Neuron (in vitro differentiated cells): ENCODE measurements at regions not wholly inside any gene's neighbourhood (a gene's known extent, or its start where the extent isn't known, plus 50 kb on each side); places are given as distances from the start of the nearest gene placed in this dataset.

ENCODE experiments used
- H2AFZ ChIP-seq: one replicate; pipeline ENCODE4 v1.6.1; 2013; ENCODE audit warnings: low read depth, mild to moderate bottlenecking, inconsistent platforms, low read length, moderate library complexity
- H3K27me3 ChIP-seq: one replicate; pipeline ENCODE4 v1.6.1; 2013; ENCODE audit warnings: low read length; ENCODE audit not compliant: insufficient read depth
- H3K36me3 ChIP-seq: one replicate; pipeline ENCODE4 v1.6.1; 2013; ENCODE audit warnings: low read length; ENCODE audit not compliant: insufficient read depth
- H3K4me1 ChIP-seq: one replicate; pipeline ENCODE4 v1.6.1; 2013; ENCODE audit warnings: low read length; ENCODE audit not compliant: insufficient read depth
- H3K4me3 ChIP-seq: 2 replicates; pipeline ENCODE4 v1.5.1; 2013; ENCODE audit warnings: mild to moderate bottlenecking, low read length, moderate library complexity
- H3K9me3 ChIP-seq: one replicate; pipeline ENCODE4 v1.6.1; 2013; ENCODE audit warnings: low read length

DNA sequence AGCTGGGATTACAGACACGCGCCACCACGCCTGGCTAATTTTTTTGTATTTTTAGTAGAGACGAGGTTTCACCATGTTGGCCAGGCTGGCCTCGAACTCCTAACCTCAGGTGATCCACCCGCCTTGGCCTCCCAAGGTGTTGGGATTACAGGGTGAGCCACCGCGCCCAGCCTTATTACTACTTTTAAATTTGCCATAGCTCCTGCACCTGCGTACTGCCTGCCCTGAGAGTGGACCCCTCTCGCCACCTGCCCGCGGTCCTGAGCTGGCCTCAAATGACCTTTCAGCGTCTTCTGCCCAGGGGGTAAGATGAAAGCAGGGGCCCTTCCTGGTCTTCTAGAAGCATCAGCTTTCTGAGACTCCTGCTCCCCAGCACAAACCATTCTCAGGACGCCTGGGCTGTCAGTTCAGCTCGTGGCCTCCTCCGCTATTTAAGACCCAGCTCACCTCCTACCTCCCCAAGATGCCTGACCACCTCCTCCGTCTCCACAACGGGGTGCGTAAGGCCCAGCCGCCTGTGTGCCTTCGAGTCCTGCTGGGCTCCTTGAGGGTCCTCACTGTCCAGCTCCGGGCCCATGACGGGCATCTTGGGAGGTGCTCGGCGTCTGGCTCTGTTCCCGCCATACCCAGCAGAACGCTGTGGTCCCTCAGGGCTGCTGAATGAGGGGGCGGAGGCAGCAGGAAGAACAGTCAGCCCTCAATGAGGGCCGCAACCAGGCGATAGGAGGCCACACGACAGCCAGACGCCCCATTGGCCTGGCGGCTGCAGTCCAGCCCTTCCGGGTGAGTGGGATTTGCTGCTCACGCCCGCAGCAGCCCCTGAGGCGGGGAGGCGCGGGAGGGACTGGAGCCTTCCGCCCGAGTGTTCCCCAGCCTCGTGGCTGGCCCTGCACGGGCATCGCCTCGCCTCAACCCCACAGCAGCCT, 266.6 kb downstream of the TFCP2L1 start:
- Histone ChIP-seq H3K36me3 (no peaks in the 10 kb centered on the region), H3K4me1 (peaks cover 4% of the 10 kb centered on the region), H2AFZ (peak overlapping the region; percentile 18), H3K9me3 (no peaks in the 10 kb centered on the region), H3K4me3 (no peak overlapping the region), H3K27me3 (no peaks in the 10 kb centered on the region)

DNA sequence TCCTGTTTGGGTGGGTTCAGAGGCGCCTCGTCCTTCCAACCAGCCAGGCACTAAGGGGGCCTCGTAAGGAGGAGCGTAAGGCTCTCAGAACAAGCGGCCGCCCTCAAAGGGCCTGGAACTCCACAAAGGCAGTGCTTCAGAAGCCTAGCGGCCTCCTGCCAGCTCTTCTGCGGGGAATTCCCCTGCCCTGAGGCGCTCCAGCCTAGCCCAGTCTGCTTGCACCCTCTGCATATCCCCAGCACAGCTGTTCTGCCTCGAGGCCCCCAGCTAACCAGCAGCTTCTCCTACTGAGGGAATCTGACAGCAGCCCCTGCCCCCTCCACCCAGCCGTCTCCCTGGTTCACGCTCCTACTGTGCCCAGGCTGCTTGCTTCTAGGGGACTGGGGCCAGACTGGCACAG, 265.9 kb downstream of the TFCP2L1 start:
- Histone ChIP-seq H3K9me3 (peaks cover 1% of the 10 kb centered on the region), H3K36me3 (no peaks in the 10 kb centered on the region), H3K4me3 (no peak overlapping the region), H2AFZ (peak overlapping the region; percentile 18), H3K4me1 (peaks cover 4% of the 10 kb centered on the region), H3K27me3 (no peaks in the 10 kb centered on the region)

DNA sequence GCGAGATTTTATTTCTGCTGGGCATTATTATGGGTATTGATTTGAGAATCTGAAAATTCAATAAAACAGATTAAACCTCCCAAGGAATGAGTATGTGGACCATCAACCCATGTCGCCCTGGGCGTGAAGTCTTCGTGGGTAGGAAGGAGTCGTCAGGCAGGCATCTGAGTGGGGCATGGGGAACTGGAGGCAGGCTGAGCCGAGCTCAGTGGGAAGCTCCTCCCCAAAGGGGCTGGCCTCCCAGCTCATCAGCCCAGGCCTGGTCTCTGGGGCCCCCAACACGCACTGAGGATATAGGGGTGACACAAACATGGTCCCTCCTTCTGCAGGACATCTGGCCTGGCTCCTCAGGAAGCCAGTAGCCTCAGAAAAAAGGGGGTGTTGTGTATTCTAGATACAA, 265.2 kb downstream of the TFCP2L1 start:
- no peak overlapping the region for H2AFZ ChIP-seq
- H3K4me1 ChIP-seq, result peaks cover 4% of the 10 kb centered on the region
- H3K36me3 ChIP-seq, result no peaks in the 10 kb centered on the region
- H3K9me3 ChIP-seq, result peaks cover 2% of the 10 kb centered on the region
- no peaks in the 10 kb centered on the region for H3K27me3 ChIP-seq
- H3K4me3 ChIP-seq, result no peak overlapping the region

DNA sequence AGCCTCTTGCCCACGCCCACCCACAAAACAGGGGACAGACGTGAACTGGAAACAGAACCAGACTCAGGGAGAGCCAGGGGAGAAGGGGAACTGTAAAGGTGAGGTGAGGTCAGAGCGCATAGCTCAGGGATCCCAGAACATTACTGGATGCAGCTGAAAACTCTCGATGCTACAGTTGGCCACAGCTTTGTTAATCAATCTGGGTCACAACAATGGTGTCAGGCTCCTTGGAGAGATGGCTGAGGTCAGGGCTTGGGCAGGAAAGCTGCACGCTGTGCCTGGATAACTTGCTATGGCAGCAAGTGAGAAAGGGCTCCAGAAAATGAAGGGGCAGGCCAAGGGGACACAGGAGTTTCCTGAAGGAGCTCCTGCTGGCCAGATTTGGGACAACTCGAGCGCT, 263.3 kb downstream of the TFCP2L1 start:
- H3K9me3 ChIP-seq, result peaks cover 2% of the 10 kb centered on the region
- H3K36me3 ChIP-seq, result no peaks in the 10 kb centered on the region
- no peak overlapping the region for H2AFZ ChIP-seq
- H3K4me1 ChIP-seq, result peaks cover 4% of the 10 kb centered on the region
- no peak overlapping the region for H3K4me3 ChIP-seq
- no peaks in the 10 kb centered on the region for H3K27me3 ChIP-seq

DNA sequence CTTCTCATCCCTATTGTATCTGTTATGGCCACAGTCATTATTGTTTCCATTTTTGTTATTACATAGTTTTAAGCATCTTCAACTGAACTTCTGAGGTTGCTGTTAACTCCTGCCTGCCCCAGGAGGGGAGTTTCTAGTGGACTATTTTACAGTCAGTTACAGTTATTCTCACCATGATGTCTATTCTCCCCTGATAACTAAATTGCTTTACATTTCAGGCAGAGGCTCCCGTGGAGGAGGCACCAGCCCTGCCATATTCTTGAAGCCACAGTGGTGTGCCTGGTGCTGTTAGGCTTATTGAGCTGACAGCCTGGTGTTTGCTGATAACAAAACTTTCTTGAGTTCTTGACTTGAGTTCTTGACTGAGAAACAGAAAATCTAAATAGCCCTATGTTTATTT, 256.4 kb downstream of the TFCP2L1 start:
- Histone ChIP-seq H3K36me3 (no peaks in the 10 kb centered on the region), H3K27me3 (no peaks in the 10 kb centered on the region), H3K4me1 (no peaks in the 10 kb centered on the region), H3K9me3 (peaks cover 2% of the 10 kb centered on the region), H3K4me3 (no peak overlapping the region), H2AFZ (no peak overlapping the region)

DNA sequence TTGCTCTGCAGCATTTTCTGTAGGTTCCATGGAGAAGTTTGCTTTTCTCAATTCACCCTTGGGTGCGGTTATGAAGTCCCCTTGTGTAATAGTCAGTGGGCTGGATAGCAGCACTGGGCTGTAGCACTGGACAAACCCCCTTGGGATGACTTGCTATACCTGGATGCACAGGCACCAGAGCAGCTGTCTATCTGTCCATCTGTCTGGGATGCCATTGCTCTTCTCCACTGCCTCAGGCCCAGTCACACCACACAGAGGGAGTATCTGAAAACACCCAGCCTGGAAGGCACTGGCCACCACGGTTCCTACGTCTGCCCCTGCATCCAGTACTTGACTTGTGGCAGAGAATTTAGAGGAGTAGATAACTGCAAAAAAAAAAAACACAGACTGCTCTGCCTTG, 254.5 kb downstream of the TFCP2L1 start:
- Histone ChIP-seq H3K36me3 (no peaks in the 10 kb centered on the region), H3K9me3 (no peaks in the 10 kb centered on the region), H3K4me3 (no peak overlapping the region), H3K4me1 (no peaks in the 10 kb centered on the region), H2AFZ (no peak overlapping the region), H3K27me3 (peaks cover 2% of the 10 kb centered on the region)

DNA sequence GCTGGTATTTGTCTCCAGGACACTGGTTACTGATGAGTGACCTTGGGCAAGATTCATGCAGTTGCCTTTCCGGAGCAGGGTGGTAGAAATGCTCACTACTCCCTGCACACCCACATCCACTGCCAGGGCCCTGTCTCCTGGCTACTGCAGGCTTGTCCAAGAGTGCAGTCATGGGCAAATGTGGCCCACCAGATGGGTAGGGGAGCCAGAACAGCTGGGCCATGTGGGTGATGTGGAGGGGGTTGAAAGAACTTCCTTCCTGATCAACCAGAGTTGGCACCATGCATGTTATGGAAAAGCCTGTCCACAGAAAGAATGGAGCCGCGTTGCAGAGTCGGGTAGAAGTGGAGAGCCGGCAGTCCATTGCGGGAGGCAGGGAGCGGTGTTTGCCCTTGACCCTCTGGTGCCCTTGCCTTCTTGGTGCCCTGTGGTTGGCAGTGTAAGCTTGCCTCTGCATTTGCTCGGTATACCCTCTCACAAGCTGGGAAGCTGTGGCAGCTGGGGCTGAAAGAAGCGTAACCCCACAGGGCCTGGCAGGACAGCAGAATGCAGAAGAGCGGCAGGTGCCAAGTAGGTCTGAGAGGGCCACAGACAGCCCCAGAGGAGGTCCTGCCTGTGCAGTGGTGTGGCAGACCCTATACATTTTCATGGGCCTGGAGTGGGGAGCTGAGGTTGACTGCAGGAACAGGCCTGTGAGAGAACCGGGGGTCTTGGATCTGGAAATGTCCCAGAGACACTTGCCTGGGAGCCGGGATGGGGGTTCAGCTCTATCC, 253.2 kb downstream of the TFCP2L1 start:
- Histone ChIP-seq H3K4me3 (no peak overlapping the region), H3K4me1 (no peaks in the 10 kb centered on the region), H3K36me3 (no peaks in the 10 kb centered on the region), H2AFZ (no peak overlapping the region), H3K9me3 (no peaks in the 10 kb centered on the region), H3K27me3 (peaks cover 2% of the 10 kb centered on the region)

DNA sequence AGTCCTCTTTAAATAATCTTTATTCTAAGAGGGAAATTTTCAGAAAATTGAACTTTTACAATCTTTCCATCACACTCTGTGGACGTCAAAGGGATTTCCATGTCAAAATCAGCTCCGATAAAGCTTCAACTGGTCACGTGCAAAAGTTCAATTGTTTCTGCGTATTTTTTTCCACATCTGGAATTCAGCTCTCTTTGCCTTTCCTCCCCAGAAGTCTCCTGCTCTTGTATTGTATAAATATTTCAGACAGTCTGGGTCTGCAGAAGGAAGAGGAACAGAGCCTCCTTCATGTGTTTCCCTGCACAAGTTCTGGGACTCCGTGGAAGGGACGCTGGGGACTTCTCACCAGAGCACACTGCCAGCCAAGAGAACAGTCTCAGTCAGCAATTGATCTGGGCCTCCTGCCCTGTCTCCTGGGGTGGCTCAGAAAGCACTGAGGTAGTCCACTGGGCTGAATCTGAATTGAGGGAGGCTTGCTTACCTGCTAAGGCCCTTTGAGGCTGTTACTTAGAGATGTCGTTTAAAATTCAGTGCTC, 251.5 kb downstream of the TFCP2L1 start:
- no peak overlapping the region for H2AFZ ChIP-seq
- H3K36me3 ChIP-seq, result no peaks in the 10 kb centered on the region
- no peaks in the 10 kb centered on the region for H3K9me3 ChIP-seq
- H3K27me3 ChIP-seq, result peaks cover 2% of the 10 kb centered on the region
- no peak overlapping the region for H3K4me3 ChIP-seq
- no peaks in the 10 kb centered on the region for H3K4me1 ChIP-seq

DNA sequence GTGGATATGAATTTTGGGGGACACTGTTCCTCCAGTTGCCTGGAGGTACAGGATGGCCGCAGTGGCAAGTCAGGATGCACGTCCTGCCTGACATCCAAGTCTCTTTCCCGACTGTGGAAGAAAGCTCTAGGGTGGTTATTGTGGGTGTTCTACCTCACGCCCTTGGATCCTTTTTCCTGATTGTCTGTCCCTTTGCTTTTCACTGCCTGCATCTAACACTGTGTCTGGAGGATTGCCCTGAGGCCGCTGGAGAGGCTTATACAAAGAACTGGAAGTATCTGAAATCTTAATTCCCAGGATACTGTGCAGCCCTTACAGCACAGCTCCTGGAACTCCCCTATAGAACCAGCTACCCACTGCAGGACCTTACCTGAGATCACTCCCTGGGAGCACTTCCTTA, 250.5 kb downstream of the TFCP2L1 start:
- H3K36me3 ChIP-seq, result no peaks in the 10 kb centered on the region
- H3K27me3 ChIP-seq, result peaks cover 2% of the 10 kb centered on the region
- no peaks in the 10 kb centered on the region for H3K9me3 ChIP-seq
- no peaks in the 10 kb centered on the region for H3K4me1 ChIP-seq
- H2AFZ ChIP-seq, result no peak overlapping the region
- H3K4me3 ChIP-seq, result no peak overlapping the region

DNA sequence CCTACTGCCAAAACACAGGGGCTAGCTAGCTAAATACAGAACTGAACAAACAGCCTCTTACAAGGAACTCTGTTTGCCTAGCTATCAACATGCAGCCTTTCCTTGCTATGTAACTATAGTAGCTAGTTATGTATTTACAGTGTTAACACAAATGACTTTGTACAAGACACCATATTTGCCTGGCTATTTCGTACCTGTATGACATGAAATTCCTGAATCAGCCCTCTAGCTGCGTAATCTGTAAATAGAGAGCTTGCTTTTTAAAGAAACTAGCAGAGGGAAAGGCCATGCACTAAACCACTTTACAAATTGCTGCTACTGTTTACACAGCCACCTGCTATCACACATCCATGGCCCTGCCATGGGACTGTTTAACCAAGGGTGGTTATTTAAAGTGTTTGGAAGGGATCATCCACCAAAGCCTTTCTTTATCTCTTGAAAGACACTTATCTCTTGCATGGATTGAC, 248.7 kb downstream of the TFCP2L1 start:
- no peaks in the 10 kb centered on the region for H3K4me1 ChIP-seq
- H2AFZ ChIP-seq, result no peak overlapping the region
- no peaks in the 10 kb centered on the region for H3K9me3 ChIP-seq
- peaks cover 2% of the 10 kb centered on the region for H3K27me3 ChIP-seq
- H3K36me3 ChIP-seq, result no peaks in the 10 kb centered on the region
- no peak overlapping the region for H3K4me3 ChIP-seq

DNA sequence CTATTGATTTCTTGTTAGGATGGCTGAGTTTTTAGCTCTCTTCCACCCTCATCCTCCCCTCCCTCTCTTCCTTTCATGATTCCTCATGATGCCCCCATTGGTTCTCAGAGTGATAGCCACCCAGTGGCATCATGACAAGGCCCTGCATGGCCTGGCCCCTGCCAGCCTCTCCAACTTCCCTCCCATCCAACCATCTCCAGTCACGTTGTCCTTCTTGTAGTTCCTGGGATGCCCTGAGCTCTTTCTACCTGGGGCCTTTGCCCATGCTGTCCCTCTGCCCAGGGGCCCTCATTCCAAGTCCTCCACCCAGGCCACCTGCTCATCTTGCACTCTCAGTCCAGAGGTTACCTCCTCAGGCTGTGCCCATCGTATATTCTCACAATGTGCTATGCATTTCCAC, 247.5 kb downstream of the TFCP2L1 start:
- Histone ChIP-seq H3K4me1 (no peaks in the 10 kb centered on the region), H3K9me3 (no peaks in the 10 kb centered on the region), H3K4me3 (no peak overlapping the region), H3K27me3 (peaks cover 2% of the 10 kb centered on the region), H2AFZ (no peak overlapping the region), H3K36me3 (no peaks in the 10 kb centered on the region)

DNA sequence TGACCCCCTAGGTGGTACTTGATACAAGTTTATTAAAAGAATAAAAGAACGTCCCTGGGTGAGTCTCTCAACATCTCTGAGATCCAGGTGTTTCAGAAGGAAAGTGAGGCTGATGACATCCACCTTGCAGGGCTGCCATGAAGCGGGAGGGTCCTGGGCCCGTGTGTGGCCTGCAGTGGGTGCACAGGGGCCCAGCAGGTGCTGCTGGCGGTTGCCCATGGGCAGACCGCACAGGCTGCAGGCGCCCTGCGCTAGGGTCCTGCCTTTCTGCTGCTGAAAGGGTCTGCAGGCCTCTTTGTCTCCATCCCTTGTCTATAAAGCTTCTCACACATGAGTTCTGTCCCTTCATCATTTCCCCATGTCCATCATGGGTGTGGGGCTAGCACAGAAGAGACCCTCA, 247.0 kb downstream of the TFCP2L1 start:
- H3K36me3 ChIP-seq, result no peaks in the 10 kb centered on the region
- H3K27me3 ChIP-seq, result peaks cover 2% of the 10 kb centered on the region
- H3K4me3 ChIP-seq, result no peak overlapping the region
- H3K4me1 ChIP-seq, result no peaks in the 10 kb centered on the region
- no peaks in the 10 kb centered on the region for H3K9me3 ChIP-seq
- H2AFZ ChIP-seq, result no peak overlapping the region

DNA sequence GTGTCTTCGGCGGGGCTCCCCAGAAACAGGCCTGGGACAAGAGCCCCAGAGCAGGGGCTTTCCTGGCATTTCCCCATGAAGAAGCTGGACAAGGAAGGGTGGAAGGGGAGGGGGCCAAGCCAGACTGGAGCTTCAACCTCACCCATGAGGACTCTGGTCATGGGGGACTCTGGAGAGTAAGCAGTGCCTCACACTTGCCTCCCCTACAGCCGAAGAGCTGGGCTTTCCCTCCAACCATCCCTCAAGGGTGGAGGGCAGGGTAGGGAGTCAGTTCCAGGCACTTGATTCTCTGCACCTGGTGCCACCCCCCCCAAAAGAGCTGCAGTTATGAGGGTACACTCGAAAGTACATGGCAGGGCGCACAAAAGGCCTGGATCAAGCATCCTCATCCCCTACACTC, 246.6 kb downstream of the TFCP2L1 start:
- Histone ChIP-seq H3K36me3 (no peaks in the 10 kb centered on the region), H3K9me3 (no peaks in the 10 kb centered on the region), H3K27me3 (peaks cover 2% of the 10 kb centered on the region), H2AFZ (no peak overlapping the region), H3K4me1 (no peaks in the 10 kb centered on the region), H3K4me3 (no peak overlapping the region)
